Lung (tissue), 11 donors: ENCODE measurements at regions not wholly inside any gene's neighbourhood (a gene's known extent, or its start where the extent isn't known, plus 50 kb on each side); places are given as distances from the start of the nearest gene placed in this dataset.

Source experiments
- ATAC-seq: fragments of 200-7000 bp; cut with Tn5 transposase; one replicate; pipeline ENCODE4 v1.9.1; 2020; ENCODE audit warnings: moderate number of reproducible peaks; ENCODE audit not compliant: insufficient read depth, low FRiP score
- DNase-seq, 3 donors: peaks; one replicate each; pipeline ENCODE4 v3.0.0-alpha.2; 2013 to 2017
- H3K27ac ChIP-seq, 2 donors: one replicate each; pipeline ENCODE4 v1.5.1; 2013; ENCODE audit warnings: mild to moderate bottlenecking in 2 of 2, moderate library complexity in 2 of 2, control low read depth in 1 of 2, inconsistent platforms in 1 of 2, low read depth in 1 of 2, low read length in 1 of 2
- H3K27me3 ChIP-seq, 3 donors: one replicate each; pipeline ENCODE4 v1.5.1; 2013; ENCODE audit warnings: low read length in 2 of 3; ENCODE audit not compliant: control insufficient read depth in 3 of 3, insufficient read depth in 3 of 3
- H3K36me3 ChIP-seq, 4 donors: one replicate each; pipeline ENCODE4 v1.5.1; 2013; ENCODE audit warnings: low read length in 4 of 4, mild to moderate bottlenecking in 1 of 4, moderate library complexity in 1 of 4; ENCODE audit not compliant: control insufficient read depth in 4 of 4, insufficient read depth in 4 of 4
- H3K4me1 ChIP-seq, 5 donors: one replicate each; pipeline ENCODE4 v1.5.1; 2013; ENCODE audit warnings: low read length in 5 of 5, mild to moderate bottlenecking in 2 of 5, moderate library complexity in 1 of 5; ENCODE audit not compliant: control insufficient read depth in 5 of 5, insufficient read depth in 5 of 5
- H3K4me3 ChIP-seq: one replicate; pipeline ENCODE4 v1.5.1; 2013; ENCODE audit warnings: mild to moderate bottlenecking, control low read depth, moderate library complexity
- H3K9ac ChIP-seq, 2 donors: one replicate each; pipeline ENCODE4 v1.5.1; 2013; ENCODE audit warnings: low read length in 2 of 2, control low read depth in 1 of 2; ENCODE audit not compliant: insufficient read depth in 1 of 2
- H3K9me3 ChIP-seq, 4 donors: one replicate each; pipeline ENCODE4 v1.5.1; 2013; ENCODE audit warnings: low read length in 3 of 4, mild to moderate bottlenecking in 1 of 4, moderate library complexity in 1 of 4; ENCODE audit not compliant: control insufficient read depth in 4 of 4, insufficient read depth in 3 of 4
- whole genome bisulfite sequencing, 2 donors: extraction: QIAGEN DNeasy Blood & Tissue Kit; methylation state at CpG; one replicate each; pipeline ENCODE4 v1.1.7; 2013; 5-methylcytosine and 5-hydroxymethylcytosine counted together
- TF ChIP-seq, protein P1 (sequence below): IDR thresholded peaks from 2 replicates; pipeline ENCODE4 v1.5.1; 2012; ENCODE audit warnings: mild to moderate bottlenecking; ENCODE audit errors: control extremely low read depth, extremely low read depth
- donor health status: control.
- donor health status: control.
- donor health status: Bipolar disorder and iron deficiency.
- donor health status: healthy.
- donor health status: DM: yes; HTN: yes; CAD: no.

DNA sequence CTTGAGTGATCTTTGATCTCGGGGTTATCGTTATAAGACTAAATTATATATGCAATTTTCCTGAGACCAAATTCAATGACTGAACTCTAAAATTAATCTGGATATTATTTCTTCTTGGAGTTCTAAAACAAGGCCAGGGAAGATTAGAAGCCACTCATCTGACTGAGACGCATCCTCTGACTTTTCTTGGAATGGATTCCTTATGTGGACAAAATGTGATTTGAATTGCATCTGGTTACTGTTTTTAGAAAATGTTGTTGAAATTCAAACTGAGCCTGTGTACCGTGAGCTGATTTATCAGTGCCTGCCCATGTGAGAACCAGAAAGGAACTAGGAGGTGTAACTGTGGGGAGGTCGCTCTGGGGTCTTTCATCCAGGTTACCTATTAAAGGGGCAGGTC is 330.8 kb downstream of the OSR1 start:
- ATAC-seq (no peak), DNase-seq (no peak)
- Histone ChIP-seq H3K4me1 (no peaks in the 10 kb centered on the region), H3K9me3 (no peaks in the 10 kb centered on the region), H3K36me3 (no peaks in the 10 kb centered on the region), H3K9ac (no peak overlapping the region), H3K4me3 (no peak overlapping the region), H3K27ac (no peak overlapping the region), H3K27me3 (no peaks in the 10 kb centered on the region)
- TF ChIP-seq, protein P1, sequence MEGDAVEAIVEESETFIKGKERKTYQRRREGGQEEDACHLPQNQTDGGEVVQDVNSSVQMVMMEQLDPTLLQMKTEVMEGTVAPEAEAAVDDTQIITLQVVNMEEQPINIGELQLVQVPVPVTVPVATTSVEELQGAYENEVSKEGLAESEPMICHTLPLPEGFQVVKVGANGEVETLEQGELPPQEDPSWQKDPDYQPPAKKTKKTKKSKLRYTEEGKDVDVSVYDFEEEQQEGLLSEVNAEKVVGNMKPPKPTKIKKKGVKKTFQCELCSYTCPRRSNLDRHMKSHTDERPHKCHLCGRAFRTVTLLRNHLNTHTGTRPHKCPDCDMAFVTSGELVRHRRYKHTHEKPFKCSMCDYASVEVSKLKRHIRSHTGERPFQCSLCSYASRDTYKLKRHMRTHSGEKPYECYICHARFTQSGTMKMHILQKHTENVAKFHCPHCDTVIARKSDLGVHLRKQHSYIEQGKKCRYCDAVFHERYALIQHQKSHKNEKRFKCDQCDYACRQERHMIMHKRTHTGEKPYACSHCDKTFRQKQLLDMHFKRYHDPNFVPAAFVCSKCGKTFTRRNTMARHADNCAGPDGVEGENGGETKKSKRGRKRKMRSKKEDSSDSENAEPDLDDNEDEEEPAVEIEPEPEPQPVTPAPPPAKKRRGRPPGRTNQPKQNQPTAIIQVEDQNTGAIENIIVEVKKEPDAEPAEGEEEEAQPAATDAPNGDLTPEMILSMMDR = no peak
- 89 to 92% methylated on average over 5 of the region's 5 CpGs for WGBS, 2 donors

DNA sequence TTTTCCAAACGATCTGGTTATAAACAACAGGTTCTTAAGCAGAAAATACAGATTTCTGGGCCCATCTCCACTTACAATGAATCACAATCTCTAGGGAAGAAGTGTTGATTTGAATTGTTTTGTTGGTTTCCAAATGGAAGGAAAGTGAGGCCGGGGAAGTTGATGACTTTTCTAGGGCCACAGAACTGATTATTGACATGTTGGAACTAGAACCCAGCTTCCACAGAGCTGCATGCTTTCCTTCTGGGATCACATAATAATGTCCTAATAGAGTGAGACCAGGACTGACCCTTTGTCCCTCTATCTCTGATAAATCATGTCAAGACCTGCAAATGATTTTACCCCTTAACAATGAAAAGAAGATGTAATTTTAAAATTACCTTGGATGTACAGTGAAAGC is 332.2 kb downstream of the OSR1 start:
- DNase-seq (no peak), ATAC-seq (no peak)
- H3K9me3 ChIP-seq = no peaks in the 10 kb centered on the region

DNA sequence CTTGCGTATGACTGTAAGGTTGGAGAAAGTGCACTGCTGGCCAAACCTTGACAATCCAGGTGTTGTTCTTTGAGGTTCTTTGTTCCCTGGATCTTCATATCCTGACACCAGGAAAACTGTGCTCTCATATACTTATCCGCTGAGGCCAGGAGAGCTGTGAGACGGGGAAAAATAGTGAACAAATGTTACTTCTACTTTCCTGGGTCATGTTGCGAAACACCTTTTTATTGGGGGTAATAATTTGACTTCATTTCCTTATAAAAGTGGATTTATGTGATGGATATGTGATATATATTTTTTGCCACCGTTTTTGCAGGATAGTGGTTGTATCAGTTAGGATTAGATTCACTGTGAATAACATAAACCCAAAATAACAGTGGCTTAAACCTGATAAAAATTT is 336.1 kb downstream of the OSR1 start:
- Histone ChIP-seq H3K27me3 (no peaks in the 10 kb centered on the region), H3K36me3 (no peaks in the 10 kb centered on the region), H3K4me3 (no peak overlapping the region), H3K27ac (no peak overlapping the region), H3K4me1 (peaks cover 0 to 9% (median 0%) of the 10 kb centered on the region in 5 donors), H3K9ac (no peak overlapping the region), H3K9me3 (no peaks in the 10 kb centered on the region)
- 88 to 89% methylated on average over 5 of the region's 5 CpGs for WGBS, 2 donors
- ATAC-seq = no peak
- DNase-seq = no peak
- TF ChIP-seq, protein P1 = no peak

More for the DNA sequence above, 332.2 kb downstream of the OSR1 start:
- TF ChIP-seq, protein P1 = no peak
- no peaks in the 10 kb centered on the region for H3K27me3 ChIP-seq
- H3K4me3 ChIP-seq = no peak overlapping the region
- no peaks in the 10 kb centered on the region for H3K36me3 ChIP-seq
- H3K27ac ChIP-seq = no peak overlapping the region
- no peak overlapping the region for H3K9ac ChIP-seq
- peaks cover 0 to 1% (median 0%) of the 10 kb centered on the region in 5 donors for H3K4me1 ChIP-seq
- WGBS, 2 donors = 71 to 73% methylated on average over 2 of the region's 2 CpGs

DNA sequence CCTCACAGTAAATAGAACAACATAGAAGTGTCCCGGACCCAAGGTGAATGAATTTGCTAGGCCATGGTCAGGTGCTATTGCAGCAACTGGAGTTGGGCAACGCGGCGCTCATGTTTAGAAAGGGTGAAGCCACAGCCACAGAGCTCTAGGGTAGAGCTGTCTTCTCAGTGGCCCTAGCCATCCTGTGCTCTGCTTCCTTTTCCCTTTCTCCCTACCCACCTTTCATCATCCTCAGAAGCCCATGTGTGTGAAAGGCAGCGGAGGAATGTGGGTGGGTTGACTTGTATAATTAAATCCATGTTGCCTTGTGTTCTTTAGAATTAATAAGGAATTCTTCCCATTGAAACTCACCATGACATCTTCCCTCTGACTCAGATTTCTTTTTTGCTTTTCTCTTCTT is 336.7 kb downstream of the OSR1 start:
- no peaks in the 10 kb centered on the region for H3K36me3 ChIP-seq
- H3K4me3 ChIP-seq = no peak overlapping the region
- 83 to 97% methylated on average over 5 of the region's 5 CpGs for WGBS, 2 donors
- H3K27me3 ChIP-seq = no peaks in the 10 kb centered on the region
- peaks cover 0 to 9% (median 0%) of the 10 kb centered on the region in 5 donors for H3K4me1 ChIP-seq
- no peak for ATAC-seq
- no peaks in the 10 kb centered on the region for H3K9me3 ChIP-seq
- TF ChIP-seq, protein P1 = no peak
- no peak overlapping the region for H3K9ac ChIP-seq
- DNase-seq = no peak
- no peak overlapping the region for H3K27ac ChIP-seq
